ENCODE measurements at regions not wholly inside any gene's neighbourhood (a gene's known extent, or its start where the extent isn't known, plus 50 kb on each side); places are given as distances from the start of the nearest gene placed in this dataset.

- TF ChIP-seq POLR2A (IDR thresholded peaks at IDR 0.05; ENCODE audit: low read depth, low read length) (no peak), POLR2AphosphoS5 (IDR thresholded peaks at IDR 0.05; ENCODE audit: low read depth, low read length) (no peak), TAF1 (IDR thresholded peaks at IDR 0.05; ENCODE audit: borderline replicate concordance, low read depth, low read length) (no peak)
Observed at GRCh38 chr3:152056073-152056472, 182.6 kb downstream of the SUCNR1 start.
